Tibial nerve (tissue), 4 donors: ENCODE measurements at regions not wholly inside any gene's neighbourhood (a gene's known extent, or its start where the extent isn't known, plus 50 kb on each side); places are given as distances from the start of the nearest gene placed in this dataset.

Source experiments
- DNase-seq, 2 donors: peaks; one replicate each; pipeline ENCODE4 v3.0.0-alpha.2; 2019; ENCODE audit warnings: low spot score in 2 of 2
- H3K27ac ChIP-seq, 4 donors: fragments of 200-600 bp; sonication (generic) in 3 of 4; one replicate each; pipeline ENCODE4 v1.5.1; 2017 to 2019; ENCODE audit warnings: mild to moderate bottlenecking in 1 of 4
- H3K27me3 ChIP-seq, 2 donors: fragments of 200-600 bp; sonication (generic) in 1 of 2; one replicate each; pipeline versions ENCODE4 v1.5.1 to v1.6.0; 2017 to 2019
- H3K36me3 ChIP-seq, 3 donors: fragments of 200-600 bp; sonication (generic); one replicate each; pipeline ENCODE4 v1.5.1; 2018 to 2019
- H3K4me1 ChIP-seq, 4 donors: fragments of 200-600 bp; sonication (generic) in 3 of 4; one replicate each; pipeline ENCODE4 v1.5.1; 2017 to 2019
- H3K4me3 ChIP-seq, 4 donors: fragments of 200-600 bp; sonication (generic) in 3 of 4; one replicate each; pipeline ENCODE4 v1.5.1; 2017 to 2019; ENCODE audit warnings: mild to moderate bottlenecking in 1 of 4, moderate library complexity in 1 of 4
- H3K9me3 ChIP-seq, 4 donors: fragments of 200-600 bp; sonication (generic) in 3 of 4; one replicate each; pipeline ENCODE4 v1.5.1; 2017 to 2019
- CTCF ChIP-seq, 5 experiments: fragments of 200-600 bp in 3 of 5; fragments of 450-650 bp in 2 of 5; sonication (generic) in 3 of 5; IDR thresholded peaks; one replicate each; pipeline ENCODE4 v1.5.1; 2016 to 2019; ENCODE audit warnings: antibody characterized with exemption in 5 of 5, mild to moderate bottlenecking in 3 of 5, moderate library complexity in 2 of 5
- EP300 ChIP-seq, 2 donors: sonication (generic); formaldehyde crosslinking; IDR thresholded peaks; one replicate each; pipeline ENCODE4 v1.6.1; 2017; ENCODE audit warnings: antibody characterized with exemption in 2 of 2, mild to moderate bottlenecking in 1 of 2
- POLR2A ChIP-seq, 2 donors: fragments of 450-650 bp; IDR thresholded peaks; one replicate each; pipeline ENCODE4 v1.6.1; 2017; ENCODE audit warnings: antibody characterized with exemption in 2 of 2, mild to moderate bottlenecking in 2 of 2, moderate library complexity in 2 of 2
- WGBS, 2 donors: methylation state at CpG; one replicate each; pipeline ENCODE4 v1.1.5; 2018; 5-methylcytosine and 5-hydroxymethylcytosine counted together

- Histone ChIP-seq H3K4me1 (peaks cover 0 to 14% (median 0%) of the 10 kb centered on the region in 4 donors), H3K4me3 (no peak overlapping the region), H3K36me3 (no peaks in the 10 kb centered on the region), H3K9me3 (no peaks in the 10 kb centered on the region), H3K27ac (no peak overlapping the region), H3K27me3 (no peaks in the 10 kb centered on the region)
- 45 to 50% methylated on average over 6 of the region's 6 CpGs for WGBS, 2 donors
- TF ChIP-seq EP300 (IDR thresholded peaks at IDR 0.05) = no peak
- TF ChIP-seq CTCF (IDR thresholded peaks at IDR 0.05) = no peak
- TF ChIP-seq POLR2A (IDR thresholded peaks at IDR 0.05) = no peak
- DNase-seq = no peak
These were observed 100.4 kb upstream of the SEMA6A start for GRCh38 chr5:116674881-116675625.

DNA sequence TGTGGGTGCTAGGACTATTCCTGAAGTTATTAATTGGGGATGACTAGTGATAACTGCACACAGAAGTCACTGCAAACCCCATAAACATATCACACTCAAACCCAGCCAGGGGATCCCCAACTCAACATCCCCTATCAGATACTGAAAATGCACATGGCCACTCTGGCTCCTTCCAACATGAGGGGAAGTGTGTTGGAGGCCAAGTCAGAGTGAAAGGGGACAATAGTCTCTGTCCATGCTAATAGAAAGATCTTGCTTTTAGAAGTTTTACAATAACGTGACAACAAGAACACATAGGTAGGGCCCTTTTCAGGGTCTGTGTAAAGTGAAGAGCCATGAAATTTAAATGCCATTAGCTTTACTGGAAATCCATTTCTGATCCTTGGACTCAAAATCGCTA, 98.8 kb upstream of the SEMA6A start:
- no peaks in the 10 kb centered on the region for H3K9me3 ChIP-seq
- no peaks in the 10 kb centered on the region for H3K36me3 ChIP-seq
- H3K27ac ChIP-seq = no peak overlapping the region
- no peaks in the 10 kb centered on the region for H3K27me3 ChIP-seq
- no peak for TF ChIP-seq POLR2A (IDR thresholded peaks at IDR 0.05)
- no peak for TF ChIP-seq EP300 (IDR thresholded peaks at IDR 0.05)
- TF ChIP-seq CTCF (IDR thresholded peaks at IDR 0.05) = no peak
- no peak for DNase-seq
- H3K4me3 ChIP-seq = no peak overlapping the region
- peaks cover 0 to 22% (median 0%) of the 10 kb centered on the region in 4 donors for H3K4me1 ChIP-seq
- 97 to 98% methylated on average over 2 of the region's 2 CpGs for WGBS, 2 donors

- H3K9me3 ChIP-seq = no peaks in the 10 kb centered on the region
- no peak overlapping the region for H3K4me3 ChIP-seq
- peaks cover 0 to 22% (median 0%) of the 10 kb centered on the region in 4 donors for H3K4me1 ChIP-seq
- no peak for TF ChIP-seq EP300 (IDR thresholded peaks at IDR 0.05)
- H3K36me3 ChIP-seq = no peaks in the 10 kb centered on the region
- H3K27ac ChIP-seq = no peak overlapping the region
- DNase-seq = no peak
- H3K27me3 ChIP-seq = no peaks in the 10 kb centered on the region
These were observed 97.6 kb upstream of the SEMA6A start for GRCh38 chr5:116672203-116672602.

- no peaks in the 10 kb centered on the region for H3K9me3 ChIP-seq
- TF ChIP-seq EP300 (IDR thresholded peaks at IDR 0.05) (no peak), POLR2A (IDR thresholded peaks at IDR 0.05) (no peak), CTCF (IDR thresholded peaks at IDR 0.05) (no peak)
- H3K27ac ChIP-seq = no peak overlapping the region
- no peak for DNase-seq
- 94 to 100% methylated on average over 1 of the region's 1 CpG for WGBS, 2 donors
- H3K27me3 ChIP-seq = no peaks in the 10 kb centered on the region
- no peak overlapping the region for H3K4me3 ChIP-seq
- H3K4me1 ChIP-seq = peaks cover 0 to 22% (median 0%) of the 10 kb centered on the region in 4 donors
- no peaks in the 10 kb centered on the region for H3K36me3 ChIP-seq
These were observed 96.7 kb upstream of the SEMA6A start for GRCh38 chr5:116671211-116671736.

DNA sequence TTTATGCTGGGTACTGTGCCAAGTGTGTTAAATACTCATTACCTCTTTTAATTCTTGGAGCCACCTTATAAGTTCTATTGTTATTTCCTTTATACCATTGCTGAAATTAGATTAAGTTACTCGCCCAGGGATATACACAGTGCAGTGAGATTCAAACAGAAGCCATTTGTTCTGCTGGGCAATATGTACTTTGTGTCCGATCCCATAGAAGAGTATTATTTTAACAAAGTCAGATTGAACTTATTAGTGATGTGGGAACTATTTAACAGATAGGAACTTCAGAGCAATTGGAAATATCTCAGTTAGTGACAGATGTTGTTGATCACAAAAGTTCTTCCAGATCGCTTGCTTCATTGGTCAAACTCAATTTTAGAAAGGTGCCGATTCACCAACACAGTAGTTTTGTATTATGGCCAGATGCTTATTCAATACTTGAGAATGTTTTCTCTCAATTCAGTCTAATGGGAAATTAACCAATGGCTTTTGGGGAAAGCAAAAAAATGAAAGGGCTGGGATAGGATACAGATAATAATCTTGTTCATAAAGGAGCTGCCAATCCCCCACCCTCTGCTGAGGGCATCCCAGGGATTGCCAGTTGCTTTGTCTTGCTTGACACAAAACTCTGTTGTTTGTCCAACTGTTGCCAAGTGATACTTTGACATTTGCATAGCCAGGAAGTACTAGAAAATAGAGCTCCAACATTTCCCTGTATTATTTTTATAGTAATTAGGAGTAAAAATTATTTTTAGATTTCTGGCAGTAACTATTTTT, 94.8 kb upstream of the SEMA6A start:
- Histone ChIP-seq H3K27ac (peak overlapping the region in 1 of 4 donors; percentile 17), H3K4me1 (peaks cover 0 to 15% (median 0%) of the 10 kb centered on the region in 4 donors), H3K36me3 (no peaks in the 10 kb centered on the region), H3K27me3 (no peaks in the 10 kb centered on the region), H3K4me3 (no peak overlapping the region), H3K9me3 (no peaks in the 10 kb centered on the region)
- DNase-seq = no peak
- 32 to 42% methylated on average over 4 of the region's 4 CpGs for WGBS, 2 donors
- no peak for TF ChIP-seq POLR2A (IDR thresholded peaks at IDR 0.05)
- no peak for TF ChIP-seq CTCF (IDR thresholded peaks at IDR 0.05)
- TF ChIP-seq EP300 (IDR thresholded peaks at IDR 0.05) = peak in 1 of 2 donors; percentile 14
